Urinary bladder (tissue), 3 donors: ENCODE measurements at regions not wholly inside any gene's neighbourhood (a gene's known extent, or its start where the extent isn't known, plus 50 kb on each side); places are given as distances from the start of the nearest gene placed in this dataset.
"Not testable (repeated sequence)": the region's sequence is repeated elsewhere in the genome, so short reads cannot be mapped to it uniquely, and the experiment has no call there.

Experiments
- DNase-seq: peaks from one replicate; pipeline ENCODE4 v3.0.0-alpha.2; 2015; ENCODE audit errors: extremely low spot score
- H3K27ac ChIP-seq: one replicate; pipeline ENCODE4 v1.5.1; 2013; ENCODE audit warnings: low read depth, mild to moderate bottlenecking, moderate library complexity
- H3K36me3 ChIP-seq: one replicate; pipeline ENCODE4 v1.6.1; 2013; ENCODE audit warnings: mild to moderate bottlenecking, moderate library complexity; ENCODE audit not compliant: insufficient read depth
- H3K4me1 ChIP-seq: one replicate; pipeline ENCODE4 v1.6.1; 2013; ENCODE audit warnings: mild to moderate bottlenecking, moderate library complexity; ENCODE audit not compliant: insufficient read depth
- H3K4me3 ChIP-seq: one replicate; pipeline ENCODE4 v1.5.1; 2013; ENCODE audit warnings: low read depth, low read length
- WGBS: extraction: QIAGEN DNeasy Blood & Tissue Kit; methylation state at CpG from one replicate; pipeline ENCODE4 v1.1.7; 2013; 5-methylcytosine and 5-hydroxymethylcytosine counted together
- donor health status: healthy with polysubstance abuse.
- donor health status: healthy.

DNA sequence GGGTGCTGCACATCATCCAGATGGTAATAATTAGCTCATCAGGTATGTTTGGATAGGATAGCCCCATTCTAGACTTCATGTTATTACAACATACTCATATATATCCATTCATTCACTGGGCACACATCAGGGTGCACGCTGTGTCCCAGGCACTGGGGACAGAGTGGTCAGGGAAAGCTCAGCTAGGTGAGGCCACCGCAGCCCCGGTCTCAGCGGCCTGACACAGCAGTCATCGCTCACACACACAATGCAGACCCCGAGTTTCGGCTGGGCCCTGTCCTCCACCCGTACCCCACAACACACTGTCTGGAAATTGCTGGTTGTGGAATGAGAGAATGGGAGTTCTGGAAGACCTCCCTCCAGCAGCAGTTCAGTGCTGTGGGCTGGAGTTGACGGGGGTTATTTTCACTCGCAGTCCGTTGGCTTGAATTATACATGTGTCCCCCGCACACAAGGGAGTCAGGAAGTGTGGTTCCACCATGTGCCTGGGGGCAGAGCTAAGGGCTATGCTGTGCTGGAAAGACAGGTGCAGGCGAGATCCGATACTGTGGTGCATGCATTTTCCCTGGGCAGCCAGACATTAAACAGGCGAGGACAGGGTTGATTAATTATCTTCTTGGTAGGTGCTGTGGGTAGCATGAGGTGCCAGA lies 257.6 kb downstream of the TEX29 start:
- no peak overlapping the region for H3K4me3 ChIP-seq
- 91% methylated on average over 15 of the region's 15 CpGs for WGBS
- H3K36me3 ChIP-seq, result no peaks in the 10 kb centered on the region
- H3K27ac ChIP-seq, result no peak overlapping the region
- DNase-seq, result no peak
- no peaks in the 10 kb centered on the region for H3K4me1 ChIP-seq

DNA sequence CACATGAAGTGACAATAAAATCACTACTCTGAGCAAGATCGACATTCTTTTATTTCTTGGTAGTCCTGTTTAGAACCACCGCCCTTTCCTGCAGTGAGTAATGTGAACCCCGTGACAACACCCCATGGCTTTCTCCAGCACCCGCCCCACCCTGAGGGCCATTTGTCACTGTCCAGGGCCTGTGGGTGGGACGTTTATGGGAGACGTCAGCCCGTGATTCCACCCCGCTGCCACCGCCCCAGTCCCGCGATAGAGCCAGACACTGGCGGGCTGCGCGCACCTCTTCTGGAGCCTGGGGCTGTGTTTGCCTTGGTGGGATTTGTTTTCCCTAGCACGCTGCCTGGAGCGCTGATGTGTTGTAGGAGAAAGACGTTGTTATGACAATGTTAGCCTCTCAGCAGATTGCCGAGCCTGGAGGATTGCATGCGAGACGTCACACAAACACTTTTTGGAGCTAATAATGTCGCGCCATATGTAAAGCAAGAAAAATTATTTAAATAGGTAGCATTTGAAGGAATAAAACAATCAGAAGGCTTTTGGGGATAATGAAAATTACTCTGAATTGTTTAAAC lies 263.7 kb downstream of the TEX29 start:
- 69% methylated on average over 22 of the region's 22 CpGs for WGBS
- Histone ChIP-seq H3K4me3 (no peak overlapping the region), H3K27ac (no peak overlapping the region), H3K36me3 (no peaks in the 10 kb centered on the region), H3K4me1 (no peaks in the 10 kb centered on the region)
- DNase-seq, result no peak

DNA sequence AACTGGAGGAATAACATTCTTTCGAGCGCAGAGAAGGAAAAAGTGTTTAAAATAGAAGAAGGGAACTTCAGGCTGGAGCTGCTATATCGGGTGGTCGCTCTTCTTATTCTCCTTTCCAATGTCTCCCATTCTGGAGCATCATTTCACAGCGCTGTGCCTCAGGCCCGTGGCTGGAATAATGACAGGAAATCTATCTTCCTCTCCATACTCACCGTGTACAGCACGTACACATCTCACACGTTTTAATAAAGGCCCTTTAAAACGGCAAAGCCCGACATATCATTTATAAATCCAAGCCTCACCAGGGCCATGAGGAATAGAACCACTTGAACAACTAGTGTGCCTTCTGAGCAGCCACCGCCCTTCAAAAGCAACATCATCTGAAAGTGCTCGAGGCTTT lies 264.4 kb downstream of the TEX29 start:
- Histone ChIP-seq H3K36me3 (no peaks in the 10 kb centered on the region), H3K4me3 (no peak overlapping the region), H3K4me1 (no peaks in the 10 kb centered on the region), H3K27ac (no peak overlapping the region)
- DNase-seq, result no peak
- 71% methylated on average over 13 of the region's 13 CpGs for WGBS

DNA sequence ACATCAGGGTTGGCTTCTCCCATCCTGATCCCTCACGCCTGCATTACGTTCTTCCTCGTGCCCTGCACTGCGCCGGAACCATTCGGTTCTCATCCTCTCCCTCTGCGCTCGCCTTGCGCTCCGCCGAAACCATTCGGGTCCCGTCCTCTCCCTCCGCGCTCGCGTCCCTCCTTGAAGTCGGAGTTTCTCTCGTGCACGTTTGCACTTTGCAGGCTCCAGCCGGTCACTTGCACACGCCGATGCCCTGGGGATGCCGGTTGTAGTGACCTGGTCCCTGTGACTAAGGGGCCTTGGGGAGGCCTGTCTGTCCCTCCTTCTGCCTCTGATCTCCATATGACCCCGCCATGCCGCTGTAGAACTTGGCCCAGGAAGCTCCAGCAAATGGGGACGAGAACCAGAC lies 265.8 kb downstream of the TEX29 start:
- 96% methylated on average over 27 of the region's 27 CpGs for WGBS
- DNase-seq, result no peak

DNA sequence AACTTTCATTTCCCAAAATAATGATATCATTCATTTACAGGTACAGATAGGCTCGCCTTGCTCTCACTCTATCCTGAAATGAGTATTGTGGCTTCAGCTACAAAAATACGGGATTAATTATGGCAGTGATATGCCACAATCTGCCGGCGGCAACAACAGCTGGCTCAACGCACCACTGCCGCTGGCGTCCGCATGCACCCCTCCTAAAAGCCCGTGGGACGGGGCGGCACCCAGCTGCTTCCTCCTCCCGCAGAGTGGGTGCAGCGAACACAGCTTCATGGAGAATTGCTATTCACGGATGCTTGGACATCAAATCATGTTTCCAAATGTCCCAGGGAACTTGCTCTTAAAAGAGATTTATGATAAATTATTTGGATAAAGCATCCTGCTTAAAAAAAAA lies 266.8 kb downstream of the TEX29 start:
- 87% methylated on average over 14 of the region's 14 CpGs for whole genome bisulfite sequencing
- H3K36me3 ChIP-seq, result no peaks in the 10 kb centered on the region
- DNase-seq, result no peak

More for the DNA sequence above, 265.8 kb downstream of the TEX29 start:
- Histone ChIP-seq H3K36me3 (no peaks in the 10 kb centered on the region), H3K27ac (no peak overlapping the region), H3K4me3 (no peak overlapping the region), H3K4me1 (no peaks in the 10 kb centered on the region)

DNA sequence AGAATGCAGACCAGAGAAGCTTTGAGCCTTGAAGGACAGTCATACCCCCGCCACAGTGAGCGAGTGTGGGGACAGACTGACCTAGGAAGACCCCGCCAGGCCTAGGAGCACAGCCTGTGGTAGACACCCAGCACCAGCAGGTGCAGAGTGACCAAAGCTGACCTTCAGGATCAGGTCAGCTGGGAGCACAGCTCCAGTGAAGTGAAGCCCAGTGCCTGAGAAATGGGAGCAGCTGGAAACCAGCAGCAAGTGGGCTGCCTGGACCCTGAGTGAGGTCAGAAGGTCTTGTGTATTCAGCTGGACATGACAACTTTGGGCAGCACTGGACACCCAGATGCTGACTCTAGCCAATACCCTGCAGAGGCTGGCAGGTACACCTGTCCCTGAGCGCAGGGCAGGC lies 268.9 kb downstream of the TEX29 start:
- WGBS, result 88% methylated on average over 4 of the region's 4 CpGs
- no peak overlapping the region for H3K4me3 ChIP-seq
- no peaks in the 10 kb centered on the region for H3K4me1 ChIP-seq
- no peak for DNase-seq
- no peaks in the 10 kb centered on the region for H3K36me3 ChIP-seq
- H3K27ac ChIP-seq, result no peak overlapping the region

More for the DNA sequence above, 266.8 kb downstream of the TEX29 start:
- H3K27ac ChIP-seq, result no peak overlapping the region
- H3K4me1 ChIP-seq, result no peaks in the 10 kb centered on the region
- H3K4me3 ChIP-seq, result no peak overlapping the region

DNA sequence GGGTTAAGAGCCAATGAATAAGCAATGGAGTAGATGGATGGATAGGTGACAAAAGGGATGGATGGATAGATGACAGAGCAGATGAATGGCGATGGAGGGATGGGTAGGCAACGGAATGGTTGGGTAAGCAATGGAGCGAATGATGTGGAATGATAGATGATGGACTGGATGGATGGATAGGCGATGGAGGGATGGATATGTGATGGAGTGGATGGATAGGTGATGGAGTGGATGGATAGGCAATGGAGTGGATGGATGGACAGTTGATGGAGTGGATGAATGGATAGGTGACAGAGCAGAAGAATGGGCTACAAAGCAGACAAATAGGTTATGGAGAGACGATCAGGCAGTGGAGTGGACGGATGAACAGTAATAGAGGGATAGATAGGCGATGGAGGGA lies 269.6 kb downstream of the TEX29 start:
- H3K36me3 ChIP-seq, result no peaks in the 10 kb centered on the region
- 95% methylated on average over 7 of the region's 7 CpGs for WGBS
- no peaks in the 10 kb centered on the region for H3K4me1 ChIP-seq
- no peak overlapping the region for H3K27ac ChIP-seq
- no peak for DNase-seq
- H3K4me3 ChIP-seq, result no peak overlapping the region

DNA sequence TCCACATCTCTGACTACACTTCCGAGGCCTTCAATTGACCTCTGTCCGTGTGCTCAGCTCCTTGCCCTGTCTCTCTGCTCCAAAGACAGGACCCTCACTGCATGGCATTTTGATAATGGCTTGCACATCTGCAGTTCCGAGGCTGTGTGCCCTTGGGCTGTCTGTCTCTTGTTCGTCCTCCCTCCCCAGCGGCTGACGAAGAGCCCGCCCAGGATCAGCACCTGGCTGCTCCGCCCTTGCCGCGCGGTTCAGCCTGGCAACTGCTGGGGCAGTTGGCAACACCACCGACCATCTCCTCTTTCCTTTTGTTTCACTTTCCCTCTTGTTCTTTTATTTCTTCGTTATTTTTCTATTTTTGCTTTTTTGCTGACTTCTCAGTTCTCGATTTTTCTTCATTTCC lies 270.4 kb downstream of the TEX29 start:
- Histone ChIP-seq H3K4me3 (no peak overlapping the region), H3K36me3 (no peaks in the 10 kb centered on the region), H3K4me1 (no peaks in the 10 kb centered on the region), H3K27ac (no peak overlapping the region)
- DNase-seq, result no peak
- 86% methylated on average over 14 of the region's 14 CpGs for WGBS

DNA sequence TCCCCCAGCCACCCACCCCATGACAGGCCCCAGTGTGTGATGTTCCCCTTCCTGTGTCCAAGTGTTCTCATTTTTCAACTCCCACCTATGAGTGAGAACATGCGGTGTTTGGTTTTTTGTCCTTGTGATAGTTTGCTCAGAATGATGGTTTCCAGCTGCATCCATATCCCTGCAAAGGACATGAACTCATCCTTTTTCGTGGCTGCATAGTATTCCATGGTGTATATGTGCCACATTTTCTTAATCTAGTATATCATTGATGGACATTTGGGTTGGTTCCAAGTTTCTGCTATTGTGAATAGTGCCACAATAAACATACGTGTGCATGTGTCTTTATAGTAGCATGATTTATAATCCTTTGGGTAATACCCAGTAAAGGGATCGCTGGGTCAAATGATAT lies 273.0 kb downstream of the TEX29 start:
- H3K4me3 ChIP-seq, H3K36me3 ChIP-seq, H3K27ac ChIP-seq, DNase-seq, H3K4me1 ChIP-seq: not testable (repeated sequence)
- 92% methylated on average over 4 of the region's 4 CpGs for WGBS

DNA sequence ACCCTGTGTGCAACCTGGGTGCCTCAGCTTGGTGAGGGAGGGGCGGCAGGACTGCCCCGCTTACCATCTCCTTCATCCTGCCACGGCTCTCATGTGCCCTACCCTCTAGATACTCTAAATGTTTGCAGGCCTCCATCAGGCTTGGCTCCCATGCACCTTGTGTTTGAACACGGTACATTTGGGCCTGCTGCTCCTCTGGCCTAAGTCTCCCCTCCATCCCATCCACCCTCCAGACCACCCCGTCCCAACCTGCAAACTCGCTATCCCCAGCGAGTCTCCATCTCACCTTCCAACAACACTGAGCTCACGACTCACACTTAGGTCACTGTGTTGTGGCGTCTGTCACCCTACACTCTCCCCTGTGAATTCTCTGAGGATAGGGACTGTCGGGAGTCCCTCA lies 274.2 kb downstream of the TEX29 start:
- Histone ChIP-seq H3K27ac (no peak overlapping the region), H3K4me3 (no peak overlapping the region), H3K36me3 (no peaks in the 10 kb centered on the region), H3K4me1 (no peaks in the 10 kb centered on the region)
- WGBS, result 89% methylated on average over 10 of the region's 10 CpGs
- no peak for DNase-seq

DNA sequence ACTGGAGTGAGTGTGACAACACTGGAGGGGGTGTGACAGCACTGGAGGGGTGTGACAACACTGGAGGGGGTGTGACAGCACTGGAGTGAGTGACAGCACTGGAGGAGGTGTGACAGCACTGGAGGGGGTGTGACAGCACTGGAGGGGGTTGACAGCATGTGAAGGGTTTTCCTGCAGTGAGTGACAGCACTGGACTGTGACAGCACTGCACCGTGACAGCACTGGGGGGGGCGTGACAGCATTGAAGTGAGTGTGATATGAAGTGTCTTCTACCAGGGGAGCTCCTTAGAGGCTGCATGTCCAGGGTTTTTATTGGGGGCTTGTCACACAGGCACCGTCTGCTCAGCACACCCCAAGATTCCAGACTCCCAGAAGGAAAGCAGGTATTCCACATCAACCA lies 274.8 kb downstream of the TEX29 start:
- 72% methylated on average over 3 of the region's 3 CpGs for WGBS
- H3K27ac ChIP-seq, result no peak overlapping the region
- DNase-seq, result no peak
- H3K36me3 ChIP-seq, result no peaks in the 10 kb centered on the region
- H3K4me3 ChIP-seq, result no peak overlapping the region
- no peaks in the 10 kb centered on the region for H3K4me1 ChIP-seq

DNA sequence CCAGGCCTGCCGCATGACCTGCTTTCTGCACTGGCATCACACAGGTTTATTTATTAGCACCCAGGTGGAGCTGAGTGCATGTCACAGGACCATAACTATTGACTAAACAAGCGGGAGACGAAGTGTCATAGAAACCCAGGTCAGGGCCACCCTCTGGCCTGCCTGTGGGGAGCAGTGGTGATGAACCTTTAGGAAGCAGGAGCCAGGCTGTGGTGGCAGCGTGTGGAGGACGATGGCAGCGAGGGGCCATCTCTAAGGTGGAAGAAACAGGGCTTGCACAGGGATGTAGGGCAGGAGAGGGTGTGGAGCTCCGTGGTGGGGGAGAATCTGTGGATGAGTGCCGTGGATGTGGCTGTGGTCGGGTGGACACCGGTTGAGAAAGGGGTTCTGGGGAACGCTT lies 275.3 kb downstream of the TEX29 start:
- Histone ChIP-seq H3K4me1 (no peaks in the 10 kb centered on the region), H3K4me3 (no peak overlapping the region), H3K36me3 (no peaks in the 10 kb centered on the region), H3K27ac (no peak overlapping the region)
- WGBS, result 91% methylated on average over 11 of the region's 11 CpGs
- DNase-seq, result no peak

DNA sequence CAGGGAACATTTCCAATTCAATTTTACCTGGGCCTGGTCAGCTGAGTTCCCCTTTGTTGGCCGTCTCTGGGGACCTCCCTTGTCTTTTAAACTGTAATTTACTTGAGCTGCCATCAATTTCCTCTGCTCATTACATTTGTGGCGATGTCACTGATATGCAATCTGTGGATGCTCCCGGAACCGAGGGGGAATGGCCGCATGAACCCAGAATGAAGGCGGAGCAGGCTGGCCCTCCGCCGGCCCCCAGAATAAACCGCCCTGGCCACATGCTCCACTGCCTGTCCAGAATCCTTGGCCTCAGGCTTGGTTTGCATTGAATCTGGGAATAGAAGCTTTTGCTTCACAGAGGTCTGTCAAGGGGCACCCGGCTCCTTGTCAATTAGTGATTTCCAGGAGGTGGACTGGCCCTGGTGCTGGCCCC lies 276.8 kb downstream of the TEX29 start:
- H3K4me1 ChIP-seq, result no peaks in the 10 kb centered on the region
- H3K4me3 ChIP-seq, result no peak overlapping the region
- WGBS, result 64% methylated on average over 10 of the region's 10 CpGs
- H3K36me3 ChIP-seq, result no peaks in the 10 kb centered on the region
- DNase-seq, result no peak
- H3K27ac ChIP-seq, result no peak overlapping the region

DNA sequence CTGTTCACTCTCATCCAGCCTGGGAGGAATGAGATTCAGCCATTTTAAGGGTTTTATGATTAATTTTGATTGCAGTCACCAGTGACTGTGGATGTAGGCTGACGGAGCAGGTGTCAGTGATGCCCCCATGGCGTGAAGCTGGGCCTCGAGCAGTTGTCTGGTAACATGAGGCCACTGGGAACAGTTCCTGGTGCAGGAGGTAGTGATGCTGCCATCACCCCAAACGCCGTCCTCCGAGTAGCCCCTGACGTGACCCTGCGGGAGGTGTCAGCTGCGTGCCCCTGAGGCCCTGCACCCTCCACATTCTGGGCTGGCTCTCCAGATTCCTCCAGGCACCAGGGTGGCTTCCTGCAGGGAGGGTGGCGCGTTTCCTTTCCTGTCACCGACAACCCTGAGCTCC lies 277.2 kb downstream of the TEX29 start:
- H3K27ac ChIP-seq, result no peak overlapping the region
- no peak overlapping the region for H3K4me3 ChIP-seq
- H3K36me3 ChIP-seq, result no peaks in the 10 kb centered on the region
- no peak for DNase-seq
- WGBS, result 75% methylated on average over 12 of the region's 12 CpGs
- H3K4me1 ChIP-seq, result no peaks in the 10 kb centered on the region

DNA sequence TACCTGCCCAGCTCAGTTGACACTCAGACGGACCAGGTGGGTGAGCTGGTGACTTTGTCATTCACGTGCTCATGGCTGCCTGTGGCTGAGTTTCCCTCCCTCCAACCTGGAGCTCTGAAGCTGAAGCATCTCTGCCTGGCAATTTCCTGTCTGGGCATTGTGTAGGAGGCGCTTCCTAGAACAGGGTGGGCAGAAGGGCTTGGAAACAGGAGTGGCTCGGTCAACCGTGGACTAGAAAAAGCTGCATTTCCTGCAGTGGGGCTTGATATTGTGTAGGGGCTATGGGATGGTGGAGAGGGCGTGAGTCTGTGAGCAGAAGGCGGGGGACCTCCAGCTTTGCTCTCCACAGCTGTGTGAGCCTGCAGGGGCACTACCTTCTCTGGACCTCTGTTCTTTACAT lies 278.3 kb downstream of the TEX29 start:
- Histone ChIP-seq H3K4me1 (no peaks in the 10 kb centered on the region), H3K27ac (no peak overlapping the region), H3K4me3 (no peak overlapping the region), H3K36me3 (no peaks in the 10 kb centered on the region)
- WGBS, result 73% methylated on average over 7 of the region's 7 CpGs
- DNase-seq, result no peak
